WERI-Rb-1 (cell line): ENCODE measurements at regions not wholly inside any gene's neighbourhood (a gene's known extent, or its start where the extent isn't known, plus 50 kb on each side); places are given as distances from the start of the nearest gene placed in this dataset.

Experiments
- DNase-seq: peaks from one replicate; pipeline ENCODE4 v3.0.0-alpha.2; 2020
- H3K27ac ChIP-seq: fragments of 250-450 bp; sonication (Bioruptor Pico); 2 replicates; pipeline ENCODE4 v1.5.1; 2020; ENCODE audit warnings: mild to moderate bottlenecking, moderate library complexity
- H3K27me3 ChIP-seq: fragments of 250-450 bp; sonication (Bioruptor Pico); 2 replicates; pipeline ENCODE4 v1.5.1; 2021; ENCODE audit warnings: mild to moderate bottlenecking, low read depth, moderate library complexity; ENCODE audit not compliant: insufficient read depth, severe bottlenecking
- H3K36me3 ChIP-seq: fragments of 250-450 bp; sonication (Bioruptor Pico); 2 replicates; pipeline ENCODE4 v1.5.1; 2020; ENCODE audit warnings: mild to moderate bottlenecking, moderate library complexity
- H3K4me3 ChIP-seq: 2 replicates; pipeline ENCODE4 v1.5.1; 2011; ENCODE audit warnings: low read depth, mild to moderate bottlenecking, control low read depth, low read length
- H3K9me3 ChIP-seq: fragments of 250-450 bp; sonication (Bioruptor Pico); 2 replicates; pipeline ENCODE4 v1.5.1; 2021; ENCODE audit warnings: mild to moderate bottlenecking, moderate library complexity; ENCODE audit not compliant: severe bottlenecking
- CTCF ChIP-seq: IDR thresholded peaks from 2 replicates; pipeline ENCODE4 v1.5.1; 2011; ENCODE audit warnings: low read depth, mild to moderate bottlenecking, control low read depth, inconsistent platforms, low read length

- Histone ChIP-seq H3K36me3 (no peaks in the 10 kb centered on the region), H3K4me3 (no peak overlapping the region), H3K27ac (no peak overlapping the region), H3K9me3 (no peaks in the 10 kb centered on the region), H3K27me3 (peaks cover 60% of the 10 kb centered on the region)
- no peak for DNase-seq
- no peak for TF ChIP-seq CTCF
Measured at GRCh38 chr5:135635451-135635850, 56.7 kb upstream of the CXCL14 start.

GRCh38 chr5:135632798-135633197 is 54.0 kb upstream of the CXCL14 start:
- H3K36me3 ChIP-seq, result no peaks in the 10 kb centered on the region

GRCh38 chr5:135631391-135631790 is 52.6 kb upstream of the CXCL14 start:
- DNase-seq, result no peak
- H3K9me3 ChIP-seq, result no peaks in the 10 kb centered on the region
- no peak overlapping the region for H3K27ac ChIP-seq
- no peak overlapping the region for H3K4me3 ChIP-seq
- TF ChIP-seq CTCF, result no peak
- H3K27me3 ChIP-seq, result peaks cover 62% of the 10 kb centered on the region
- no peaks in the 10 kb centered on the region for H3K36me3 ChIP-seq

More at GRCh38 chr5:135632798-135633197, 54.0 kb upstream of the CXCL14 start:
- Histone ChIP-seq H3K27ac (no peak overlapping the region), H3K9me3 (no peaks in the 10 kb centered on the region), H3K27me3 (peaks cover 61% of the 10 kb centered on the region), H3K4me3 (no peak overlapping the region)
- DNase-seq, result no peak
- TF ChIP-seq CTCF, result no peak

- Histone ChIP-seq H3K9me3 (no peaks in the 10 kb centered on the region), H3K27me3 (peaks cover 63% of the 10 kb centered on the region)
- DNase-seq, result peak; percentile 32
Measured at GRCh38 chr5:135629666-135630065, 50.9 kb upstream of the CXCL14 start.

GRCh38 chr5:135628771-135629563 is 50.2 kb upstream of the CXCL14 start:
- DNase-seq, result no peak

More at GRCh38 chr5:135629666-135630065, 50.9 kb upstream of the CXCL14 start:
- no peak for TF ChIP-seq CTCF
- Histone ChIP-seq H3K36me3 (no peaks in the 10 kb centered on the region), H3K4me3 (no peak overlapping the region), H3K27ac (no peak overlapping the region)

More at GRCh38 chr5:135628771-135629563, 50.2 kb upstream of the CXCL14 start:
- no peaks in the 10 kb centered on the region for H3K36me3 ChIP-seq
- no peak overlapping the region for H3K4me3 ChIP-seq
- H3K27me3 ChIP-seq, result peaks cover 63% of the 10 kb centered on the region
- no peak for TF ChIP-seq CTCF
- H3K9me3 ChIP-seq, result no peaks in the 10 kb centered on the region
- H3K27ac ChIP-seq, result no peak overlapping the region
